Pancreas (tissue), 10 donors: ENCODE measurements at regions not wholly inside any gene's neighbourhood (a gene's known extent, or its start where the extent isn't known, plus 50 kb on each side); places are given as distances from the start of the nearest gene placed in this dataset.
A peak's percentile ranks its signal among the peaks of the same experiment; 100 is the strongest.

Experiments used
- ATAC-seq, 4 donors: fragments of 200-7000 bp; cut with Tn5 transposase; one replicate each; pipeline versions ENCODE4 v1.8.0 to v1.9.1; 2020; ENCODE audit warnings: mild to moderate bottlenecking in 4 of 4, moderate library complexity in 4 of 4
- DNase-seq, 6 donors: peaks; one replicate each; pipeline ENCODE4 v3.0.0-alpha.2; 2020
- FAIRE-seq: peaks from 2 replicates; lab custom pipeline; 2012; peaks lifted over from hg19 to GRCh38; lab: Jason Lieb, UNC
- H3K27ac ChIP-seq, 4 donors: fragments of 200-600 bp; sonication (generic); 1 replicate in 3 of 4; 2 replicates in 1 of 4; pipeline versions ENCODE4 v1.5.0 to v1.8.0; 2020
- H3K27me3 ChIP-seq, 4 donors: fragments of 200-600 bp; one replicate each; pipeline ENCODE4 v1.8.0; 2021
- H3K36me3 ChIP-seq, 3 donors: fragments of 200-600 bp; sonication (generic) in 1 of 3; one replicate each; pipeline versions ENCODE4 v1.5.0 to v1.8.0; 2020 to 2021
- H3K4me1 ChIP-seq, 3 donors: fragments of 200-600 bp; one replicate each; pipeline ENCODE4 v1.8.0; 2021
- H3K4me3 ChIP-seq, 4 donors: fragments of 200-600 bp; sonication (generic) in 2 of 4; one replicate each; pipeline versions ENCODE4 v1.5.0 to v1.8.0; 2020 to 2021
- H3K9me3 ChIP-seq, 4 donors: fragments of 200-600 bp; one replicate each; pipeline ENCODE4 v1.8.0; 2021
- CTCF ChIP-seq, 4 donors: fragments of 200-600 bp; sonication (generic) in 3 of 4; IDR thresholded peaks; one replicate each; pipeline versions ENCODE4 v1.5.0 to v1.8.0; 2021; ENCODE audit warnings: antibody characterized with exemption in 4 of 4
- WGBS, 2 donors: extraction: QIAGEN DNeasy Blood & Tissue Kit; methylation state at CpG; one replicate each; pipeline ENCODE4 v1.1.7; 2013; 5-methylcytosine and 5-hydroxymethylcytosine counted together
- intact Hi-C, 3 donors: fragments of 100-400 bp; cut with DNase I; formaldehyde crosslinking; loops; one replicate each; pipeline versions ENCODE4 v1.11.1 to v1.14.2; 2022
- donor health status: healthy with polysubstance abuse.
- donor health status: DM: no; HTN: no; CAD: no; lungs with moderate emphysema.
- donor health status: DM: no; HTN: no; CAD: no.
- donor health status: control.
- donor health status: control.
- donor health status: Bipolar disorder and iron deficiency.
- donor health status: DM: yes; HTN: yes; CAD: no.
- donor health status: DM: no; HTN: no; CAD: no.
- donor health status: DM: no; HTN: no; CAD: no.
- donor health status: DM: yes; HTN: yes; CAD: no.

- no peak overlapping the region for H3K27ac ChIP-seq
- FAIRE-seq: no peak
- ATAC-seq: no peak
- H3K4me3 ChIP-seq: no peak overlapping the region
- intact Hi-C loops: no loop called here
- DNase-seq: peak in 2 of 6 donors; percentile 29 to 34
- WGBS, 2 donors: 82 to 89% methylated on average over 21 of the region's 21 CpGs
- no peaks in the 10 kb centered on the region for H3K27me3 ChIP-seq
- TF ChIP-seq CTCF (IDR thresholded peaks at IDR 0.05): no peak
- no peaks in the 10 kb centered on the region for H3K36me3 ChIP-seq
- H3K4me1 ChIP-seq: no peaks in the 10 kb centered on the region
- H3K9me3 ChIP-seq: no peaks in the 10 kb centered on the region
Observed at GRCh38 chr14:101122237-101123141, 219.0 kb upstream of the RTL1 start.

DNA sequence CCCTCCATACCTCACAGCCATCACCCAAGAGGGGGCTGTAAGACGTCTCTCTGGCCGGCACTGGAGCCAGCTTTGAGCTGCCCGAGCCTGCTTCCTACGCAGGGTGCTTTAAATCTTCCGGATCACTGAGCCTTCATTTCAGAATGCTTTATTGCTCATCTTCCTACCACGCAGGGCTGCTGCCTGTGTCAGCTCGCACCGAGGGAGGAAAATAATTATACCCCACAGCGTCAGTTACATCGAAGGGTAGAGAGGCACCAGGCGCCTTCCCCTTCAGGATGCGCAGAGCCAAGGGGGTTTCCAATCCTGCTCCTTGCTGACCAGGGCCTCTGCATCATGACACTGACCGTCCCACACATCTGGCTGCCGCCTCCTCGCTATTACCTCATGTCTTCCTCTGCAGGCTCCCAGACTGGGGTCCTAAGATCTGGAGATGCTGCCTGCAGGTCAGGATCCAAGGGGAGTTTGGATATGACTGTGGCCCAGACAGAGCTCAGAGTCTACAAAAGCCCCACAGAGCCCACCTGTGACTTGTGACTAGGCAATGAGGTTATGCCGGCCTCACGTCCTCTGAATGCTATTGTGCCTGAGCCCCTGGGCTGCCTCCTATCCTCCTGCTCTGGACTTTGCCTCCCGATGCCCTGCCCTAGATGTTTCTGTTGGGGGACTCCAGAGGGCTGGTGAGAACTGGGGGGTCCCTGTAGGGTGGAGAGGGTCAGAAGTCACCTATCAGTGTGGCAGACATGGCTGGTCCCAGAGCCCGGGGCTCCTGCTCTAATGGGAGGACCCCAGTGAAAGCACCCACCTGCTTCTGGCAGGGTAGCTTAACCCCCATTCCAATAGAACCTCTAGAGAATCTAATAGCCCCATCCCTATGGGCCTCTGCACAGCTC is 220.3 kb upstream of the RTL1 start:
- Histone ChIP-seq H3K9me3 (no peaks in the 10 kb centered on the region), H3K4me1 (no peaks in the 10 kb centered on the region), H3K27ac (no peak overlapping the region), H3K36me3 (no peaks in the 10 kb centered on the region), H3K27me3 (no peaks in the 10 kb centered on the region), H3K4me3 (no peak overlapping the region)
- WGBS, 2 donors: 79 to 88% methylated on average over 19 of the region's 19 CpGs
- intact Hi-C loops: no loop called here
- ATAC-seq (no peak), DNase-seq (no peak), FAIRE-seq (no peak)
- TF ChIP-seq CTCF (IDR thresholded peaks at IDR 0.05): no peak

DNA sequence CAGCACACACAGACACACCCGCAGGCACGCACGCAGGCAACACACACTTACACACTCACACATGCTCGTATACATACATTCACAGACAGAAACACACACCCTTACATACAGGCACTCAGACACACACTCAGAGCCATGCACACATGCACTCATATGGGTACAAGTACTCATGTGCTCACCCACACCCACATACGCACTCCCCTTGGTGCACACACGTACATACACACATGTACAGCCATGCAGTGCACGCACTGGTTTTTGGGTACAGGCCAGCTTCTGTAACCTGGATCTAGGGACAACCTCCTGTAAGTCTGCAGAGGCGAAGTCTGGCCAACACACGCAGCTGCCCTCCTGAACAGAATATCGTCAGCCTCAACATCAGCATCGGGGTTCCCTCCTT is 221.3 kb upstream of the RTL1 start:
- H3K27me3 ChIP-seq: no peaks in the 10 kb centered on the region
- H3K4me3 ChIP-seq: no peak overlapping the region
- intact Hi-C loops: no loop called here
- no peaks in the 10 kb centered on the region for H3K4me1 ChIP-seq
- ATAC-seq (no peak), DNase-seq (no peak), FAIRE-seq (no peak)
- no peak for TF ChIP-seq CTCF (IDR thresholded peaks at IDR 0.05)
- no peak overlapping the region for H3K27ac ChIP-seq
- 70 to 71% methylated on average over 11 of the region's 11 CpGs for WGBS, 2 donors
- no peaks in the 10 kb centered on the region for H3K9me3 ChIP-seq
- H3K36me3 ChIP-seq: no peaks in the 10 kb centered on the region

DNA sequence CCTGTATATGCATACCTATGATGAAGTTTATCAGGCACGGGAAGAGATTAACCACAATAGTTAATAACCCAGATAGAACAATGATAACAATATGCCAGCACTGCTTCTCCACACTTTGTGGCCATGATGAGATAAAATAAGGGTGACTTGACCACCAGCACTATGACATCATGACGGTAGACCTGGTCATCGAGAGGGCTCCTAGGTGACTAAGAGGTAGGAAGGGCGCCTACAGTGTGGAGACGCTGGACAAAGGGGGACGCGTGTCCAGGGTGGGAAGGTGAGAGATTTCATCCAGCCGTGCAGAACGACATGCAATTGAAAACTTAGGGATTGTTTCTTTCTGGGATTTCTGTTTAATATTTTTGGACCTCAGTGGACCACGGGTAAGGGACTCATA is 221.8 kb upstream of the RTL1 start:
- no peaks in the 10 kb centered on the region for H3K36me3 ChIP-seq
- WGBS, 2 donors: 74 to 87% methylated on average over 10 of the region's 10 CpGs
- no peaks in the 10 kb centered on the region for H3K9me3 ChIP-seq
- DNase-seq (no peak), ATAC-seq (no peak), FAIRE-seq (no peak)
- intact Hi-C loops: no loop called here
- H3K4me3 ChIP-seq: no peak overlapping the region
- no peaks in the 10 kb centered on the region for H3K27me3 ChIP-seq
- no peaks in the 10 kb centered on the region for H3K4me1 ChIP-seq
- no peak for TF ChIP-seq CTCF (IDR thresholded peaks at IDR 0.05)
- H3K27ac ChIP-seq: no peak overlapping the region
